WTC11 (cell line): ENCODE measurements at regions not wholly inside any gene's neighbourhood (a gene's known extent, or its start where the extent isn't known, plus 50 kb on each side); places are given as distances from the start of the nearest gene placed in this dataset.

Experiments
- CTCF ChIP-seq: fragments of 200-600 bp; IDR thresholded peaks from 2 replicates; pipeline ENCODE4 v1.8.0; 2022; ENCODE audit warnings: antibody characterized with exemption
- IRF1 ChIP-seq: sonication (generic); formaldehyde crosslinking; IDR thresholded peaks from 2 replicates; pipeline ENCODE4 v1.8.0; 2023; ENCODE audit warnings: missing genetic modification reagents
- JUN ChIP-seq: sonication (generic); formaldehyde crosslinking; IDR thresholded peaks from 2 replicates; pipeline ENCODE4 v1.8.0; 2023; ENCODE audit warnings: mild to moderate bottlenecking, missing genetic modification reagents
- MAX ChIP-seq: sonication (generic); formaldehyde crosslinking; IDR thresholded peaks from 2 replicates; pipeline ENCODE4 v1.8.0; 2022; ENCODE audit warnings: mild to moderate bottlenecking, missing genetic modification reagents
- NR2C2 ChIP-seq: sonication (generic); formaldehyde crosslinking; IDR thresholded peaks from 2 replicates; pipeline ENCODE4 v1.8.0; 2022; ENCODE audit warnings: mild to moderate bottlenecking, missing genetic modification reagents
- NR3C1 ChIP-seq: sonication (generic); formaldehyde crosslinking; conservative IDR thresholded peaks from 2 replicates; pipeline ENCODE4 v1.8.1; 2023; ENCODE audit warnings: low read depth, mild to moderate bottlenecking, missing genetic modification reagents
- PRRX2 ChIP-seq: fragments of 250-450 bp; sonication (Bioruptor Pico); IDR thresholded peaks from 2 replicates; pipeline ENCODE4 v1.8.0; 2021; ENCODE audit warnings: mild to moderate bottlenecking
- USF2 ChIP-seq: sonication (generic); formaldehyde crosslinking; IDR thresholded peaks from 2 replicates; pipeline ENCODE4 v1.8.1; 2023; ENCODE audit warnings: mild to moderate bottlenecking, missing genetic modification reagents, moderate library complexity
- ZNF425 ChIP-seq: fragments of 250-450 bp; sonication (Bioruptor Pico); conservative IDR thresholded peaks from 2 replicates; pipeline ENCODE4 v1.9.0; 2021; ENCODE audit warnings: mild to moderate bottlenecking

- TF ChIP-seq ZNF425 (no peak), CTCF (no peak), JUN (CRISPR knock-in tag) (no peak), IRF1 (CRISPR knock-in tag) (no peak), NR3C1 (CRISPR knock-in tag) (no peak), USF2 (CRISPR knock-in tag) (no peak), NR2C2 (no peak), MAX (CRISPR knock-in tag) (no peak), PRRX2 (CRISPR knock-in tag) (no peak)
Measured at GRCh38 chr9:24698881-24699518, 153.3 kb upstream of the IZUMO3 start.
